NOMO-1 (cell line): ENCODE measurements at regions not wholly inside any gene's neighbourhood (a gene's known extent, or its start where the extent isn't known, plus 50 kb on each side); places are given as distances from the start of the nearest gene placed in this dataset.

ENCODE experiments used
- DNase-seq, 2 experiments: peaks; one replicate each; lab custom pipeline; 2025; ENCODE audit not compliant: unreplicated experiment in 2 of 2; lab: John Stamatoyannopoulos, UW

- peak; percentile 67 to 80 for DNase-seq
These were observed 51.8 kb upstream of the TARDBP start for GRCh38 chr1:10960411-10961299.

GRCh38 chr1:10961300-10961833 lies 51.1 kb upstream of the TARDBP start:
- DNase-seq = no peak

- no peak for DNase-seq
These were observed 50.0 kb upstream of the TARDBP start for GRCh38 chr1:10962483-10962882.
